Fibroblast of skin of right biceps (primary cell): ENCODE measurements at regions not wholly inside any gene's neighbourhood (a gene's known extent, or its start where the extent isn't known, plus 50 kb on each side); places are given as distances from the start of the nearest gene placed in this dataset.
A peak's percentile ranks its signal among the peaks of the same experiment; 100 is the strongest.
"Not testable (repeated sequence)": the region's sequence is repeated elsewhere in the genome, so short reads cannot be mapped to it uniquely, and the experiment has no call there.

ENCODE experiments used
- DNase-seq: peaks from one replicate; pipeline ENCODE4 v3.0.0-alpha.2; 2013

- DNase-seq, result no peak
Observed at GRCh38 chr6:113754291-113754690, 102.9 kb upstream of the MARCKS start.

- DNase-seq, result no peak
Observed at GRCh38 chr6:113755449-113756289, 101.5 kb upstream of the MARCKS start.

GRCh38 chr6:113756290-113756665 is 100.9 kb upstream of the MARCKS start:
- DNase-seq, result no peak

GRCh38 chr6:113758214-113758613 is 98.9 kb upstream of the MARCKS start:
- no peak for DNase-seq

- peak; percentile 26 for DNase-seq
Observed at GRCh38 chr6:113758826-113759574, 98.1 kb upstream of the MARCKS start.

GRCh38 chr6:113762641-113763040 is 94.5 kb upstream of the MARCKS start:
- peak; percentile 62 for DNase-seq

GRCh38 chr6:113763311-113763766 is 93.8 kb upstream of the MARCKS start:
- DNase-seq, result peak; percentile 18

- DNase-seq, result peak; percentile 79
Observed at GRCh38 chr6:113763876-113764275, 93.3 kb upstream of the MARCKS start.

- DNase-seq, result peak; percentile 21
Observed at GRCh38 chr6:113765909-113766308, 91.2 kb upstream of the MARCKS start.

- no peak for DNase-seq
Observed at GRCh38 chr6:113767985-113768384, 89.2 kb upstream of the MARCKS start.

GRCh38 chr6:113772961-113773360 is 84.2 kb upstream of the MARCKS start:
- DNase-seq, result no peak

- peak; percentile 81 for DNase-seq
Observed at GRCh38 chr6:113774127-113774825, 82.9 kb upstream of the MARCKS start.

GRCh38 chr6:113776998-113777397 is 80.1 kb upstream of the MARCKS start:
- DNase-seq, result no peak

GRCh38 chr6:113777601-113778000 is 79.5 kb upstream of the MARCKS start:
- DNase-seq, result no peak

GRCh38 chr6:113779656-113780055 is 77.5 kb upstream of the MARCKS start:
- no peak for DNase-seq

- DNase-seq, result peak; percentile 8
Observed at GRCh38 chr6:113782636-113783035, 74.5 kb upstream of the MARCKS start.

GRCh38 chr6:113786168-113786567 is 71.0 kb upstream of the MARCKS start:
- no peak for DNase-seq

GRCh38 chr6:113788586-113788985 is 68.6 kb upstream of the MARCKS start:
- no peak for DNase-seq

GRCh38 chr6:113791225-113791624 is 65.9 kb upstream of the MARCKS start:
- not testable (repeated sequence) for DNase-seq

- not testable (repeated sequence) for DNase-seq
Observed at GRCh38 chr6:113795371-113795770, 61.8 kb upstream of the MARCKS start.

- DNase-seq, result no peak
Observed at GRCh38 chr6:113796038-113796437, 61.1 kb upstream of the MARCKS start.

- no peak for DNase-seq
Observed at GRCh38 chr6:113802779-113803178, 54.4 kb upstream of the MARCKS start.

GRCh38 chr6:113805173-113805790 is 51.9 kb upstream of the MARCKS start:
- no peak for DNase-seq
